GM19397 (cell line): ENCODE measurements at regions not wholly inside any gene's neighbourhood (a gene's known extent, or its start where the extent isn't known, plus 50 kb on each side); places are given as distances from the start of the nearest gene placed in this dataset.

ENCODE experiments used
- ATAC-seq: cut with Tn5 transposase; IDR thresholded peaks from one replicate; pipeline ENCODE4 v1.9.1; 2021; ENCODE audit warnings: mild to moderate bottlenecking, moderate library complexity; ENCODE audit not compliant: unreplicated experiment

GRCh38 chr2:150168595-150169236, 318.8 kb downstream of the RND3 start:
- ATAC-seq, result no peak

GRCh38 chr2:150167711-150168110, 319.8 kb downstream of the RND3 start:
- peak; percentile 67 for ATAC-seq

GRCh38 chr2:150166313-150167051, 321.0 kb downstream of the RND3 start:
- no peak for ATAC-seq

- ATAC-seq, result no peak
These were observed 321.5 kb downstream of the RND3 start for GRCh38 chr2:150165988-150166312.

DNA sequence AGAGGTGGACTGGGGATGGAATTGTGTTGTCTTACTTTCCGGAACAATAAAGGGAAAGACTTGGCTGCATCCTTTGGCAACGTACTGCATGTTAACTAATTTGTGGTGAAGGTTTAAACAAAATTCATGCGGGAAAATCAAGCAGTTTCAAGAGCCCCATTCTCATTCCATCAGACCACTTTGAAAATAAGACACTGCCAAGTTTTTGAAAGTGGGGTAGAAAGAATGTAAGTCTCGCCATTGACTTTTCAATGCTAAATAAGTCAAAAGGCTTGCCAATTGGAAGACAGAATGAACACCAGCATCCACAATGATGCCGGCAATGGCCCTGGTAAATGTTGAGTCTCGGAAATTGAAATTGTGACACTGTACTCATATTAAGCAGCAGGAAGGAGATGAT, 322.0 kb downstream of the RND3 start:
- ATAC-seq, result no peak

DNA sequence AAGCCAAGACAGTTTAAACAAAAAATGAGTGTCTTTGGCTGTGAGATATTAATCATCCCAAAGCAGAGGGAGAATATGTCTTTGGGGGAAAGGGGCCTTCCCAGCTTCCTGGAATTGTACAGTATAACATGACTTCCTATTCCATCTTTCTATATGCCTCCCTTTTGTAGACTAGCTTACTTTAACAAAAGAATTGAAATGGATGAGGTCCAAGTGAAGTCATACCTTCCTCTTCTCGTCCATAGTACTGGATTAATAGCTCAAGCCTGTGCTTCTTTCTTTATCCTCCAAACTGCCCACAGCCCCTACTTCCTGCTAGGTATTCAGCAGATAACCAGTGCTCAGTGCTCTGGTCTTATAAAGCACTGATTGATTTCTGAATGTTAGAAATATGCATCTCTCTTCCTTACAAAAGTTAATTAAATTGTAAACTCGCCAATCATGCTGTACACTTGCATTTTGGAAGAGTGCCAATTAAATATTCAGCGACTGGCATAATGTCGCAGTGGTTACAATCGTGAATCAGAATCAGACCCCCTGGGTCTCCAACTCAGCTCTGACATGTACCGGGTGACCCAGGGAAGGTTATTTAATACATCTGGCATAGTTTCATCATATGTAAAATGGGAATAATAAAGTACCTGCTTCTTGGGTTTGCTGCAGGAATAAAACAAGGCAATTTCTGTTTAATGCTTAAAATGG, 325.1 kb downstream of the RND3 start:
- ATAC-seq, result no peak

- ATAC-seq, result no peak
These were observed 327.4 kb downstream of the RND3 start for GRCh38 chr2:150160058-150160457.

GRCh38 chr2:150159300-150159699, 328.2 kb downstream of the RND3 start:
- no peak for ATAC-seq

GRCh38 chr2:150156876-150157275, 330.6 kb downstream of the RND3 start:
- ATAC-seq, result no peak

GRCh38 chr2:150156415-150156814, 331.1 kb downstream of the RND3 start:
- ATAC-seq, result no peak

DNA sequence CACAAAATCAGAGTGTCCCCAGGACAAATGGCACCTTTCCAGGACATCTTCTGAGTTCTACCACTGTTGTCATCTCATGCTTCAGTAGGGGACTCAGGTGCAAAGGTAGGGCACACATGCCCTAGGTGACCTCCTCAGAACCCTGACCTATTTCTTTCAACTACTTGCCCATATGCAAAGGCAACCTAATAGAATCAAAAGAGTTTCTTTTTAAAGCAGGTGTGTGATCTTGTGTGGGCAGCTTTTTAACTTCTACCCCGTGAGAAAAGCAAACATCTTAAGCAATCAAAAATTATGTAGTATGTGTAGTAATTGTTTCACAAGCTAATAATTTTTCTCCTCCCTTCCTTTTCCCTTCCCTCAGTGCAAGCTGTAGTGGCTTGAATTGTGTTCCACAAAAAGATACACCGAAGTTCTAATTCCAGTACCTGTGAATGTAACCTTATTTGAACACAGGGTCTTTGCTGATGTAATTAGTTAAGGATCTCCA, 333.1 kb downstream of the RND3 start:
- ATAC-seq, result no peak

DNA sequence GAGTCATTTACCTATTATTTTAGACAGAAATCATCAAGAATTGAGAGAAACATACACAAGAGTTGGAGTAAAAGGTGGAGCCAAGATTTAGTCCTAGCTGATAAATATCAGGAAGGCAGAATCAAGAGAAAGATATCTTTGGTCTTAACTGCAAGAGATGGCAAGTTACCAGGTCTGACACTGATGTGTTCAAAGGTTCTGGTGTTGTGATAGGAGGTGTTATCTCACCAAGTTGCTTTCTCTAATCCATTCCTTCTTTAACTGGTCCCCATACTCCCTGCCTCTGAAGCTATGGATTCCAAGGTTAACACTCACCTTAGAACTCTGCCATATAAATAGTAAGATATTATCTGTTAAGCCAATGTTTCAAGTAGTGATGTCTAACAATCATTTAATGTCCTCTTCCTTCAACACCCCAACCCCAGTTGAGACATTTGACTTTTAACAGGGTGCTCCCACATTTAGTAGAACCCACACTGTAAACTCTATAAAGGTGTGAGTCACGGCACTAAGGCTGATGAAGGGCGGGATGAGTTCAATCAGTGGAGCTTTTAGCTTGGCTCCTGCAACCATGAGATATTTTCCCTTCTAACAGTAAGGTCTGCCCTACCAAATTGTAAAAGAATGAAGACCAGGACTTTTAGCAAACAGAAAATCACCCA, 333.7 kb downstream of the RND3 start:
- ATAC-seq, result no peak

DNA sequence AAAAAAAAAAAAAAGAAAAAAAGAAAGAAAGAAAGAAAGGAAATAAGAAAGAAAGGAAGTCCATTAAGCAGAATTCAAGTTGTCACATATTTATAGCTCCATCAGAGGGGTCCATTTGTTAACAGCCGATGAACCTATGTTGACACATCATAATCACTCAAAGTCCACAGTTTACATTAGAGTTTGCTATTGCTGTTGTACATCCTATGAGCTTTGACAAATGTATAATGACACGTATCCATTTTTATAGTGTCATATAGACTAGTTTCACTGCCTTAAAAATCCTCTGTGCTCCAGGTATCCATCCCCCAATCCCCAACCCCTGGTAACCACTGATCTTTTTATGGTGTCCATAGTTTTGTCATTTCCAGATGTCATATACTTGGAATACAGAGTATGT, 335.2 kb downstream of the RND3 start:
- no peak for ATAC-seq

GRCh38 chr2:150150144-150150543, 337.3 kb downstream of the RND3 start:
- no peak for ATAC-seq

- ATAC-seq, result no peak
These were observed 339.4 kb downstream of the RND3 start for GRCh38 chr2:150147889-150148683.

DNA sequence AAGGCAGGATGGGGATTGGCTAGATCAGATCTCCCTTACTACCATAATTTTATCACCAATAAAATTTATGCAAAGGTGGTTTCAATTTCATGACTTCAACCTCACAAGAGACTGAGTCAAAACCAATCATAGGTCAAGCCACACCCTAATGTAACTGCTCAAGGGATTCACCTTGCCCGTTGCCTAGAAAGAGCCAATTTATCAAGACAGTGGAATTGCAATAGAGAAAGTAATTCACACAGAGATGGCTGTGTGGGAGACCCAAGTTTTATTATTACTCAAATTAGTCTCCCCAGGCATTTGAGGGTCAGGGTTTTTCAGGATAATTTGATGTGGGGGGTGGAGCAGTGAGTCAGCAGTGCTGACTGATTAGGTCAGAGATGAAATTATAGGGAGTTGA, 340.6 kb downstream of the RND3 start:
- ATAC-seq, result no peak

GRCh38 chr2:150145299-150145692, 342.2 kb downstream of the RND3 start:
- no peak for ATAC-seq

DNA sequence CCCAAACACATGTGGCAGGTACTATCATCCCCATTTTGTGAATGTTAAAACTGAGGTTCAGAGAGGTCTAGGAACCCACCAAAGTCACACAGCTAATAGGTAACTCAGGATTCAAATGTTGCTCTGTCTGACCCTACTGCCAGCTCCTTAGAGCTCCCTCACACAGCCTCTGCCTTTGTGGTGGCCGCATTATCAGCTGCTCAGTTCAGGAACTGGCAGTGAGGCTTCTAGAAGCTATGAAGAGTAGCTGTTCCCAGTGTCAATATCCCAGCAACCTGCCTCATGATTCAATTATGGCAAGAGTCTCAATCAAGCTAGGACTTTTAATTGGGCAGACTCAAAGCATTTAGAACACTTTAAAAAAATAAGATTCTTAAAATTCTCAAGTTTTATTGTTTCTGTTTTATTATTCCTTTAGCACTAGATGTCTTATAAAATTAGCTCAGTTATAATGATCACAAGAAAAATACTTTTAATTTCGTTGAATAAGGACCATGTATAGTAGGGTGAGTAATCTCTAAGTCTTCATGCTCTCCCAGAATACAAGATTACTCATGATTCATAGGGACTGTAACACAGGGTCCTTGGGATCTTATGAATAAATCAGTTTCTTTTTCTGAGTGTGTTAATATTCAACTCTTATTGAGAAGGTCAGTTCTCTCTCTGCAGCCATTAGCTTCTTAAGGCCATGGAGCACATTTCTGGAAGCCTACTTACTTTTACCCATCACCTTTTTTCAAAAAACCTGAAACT, 342.7 kb downstream of the RND3 start:
- ATAC-seq, result no peak

DNA sequence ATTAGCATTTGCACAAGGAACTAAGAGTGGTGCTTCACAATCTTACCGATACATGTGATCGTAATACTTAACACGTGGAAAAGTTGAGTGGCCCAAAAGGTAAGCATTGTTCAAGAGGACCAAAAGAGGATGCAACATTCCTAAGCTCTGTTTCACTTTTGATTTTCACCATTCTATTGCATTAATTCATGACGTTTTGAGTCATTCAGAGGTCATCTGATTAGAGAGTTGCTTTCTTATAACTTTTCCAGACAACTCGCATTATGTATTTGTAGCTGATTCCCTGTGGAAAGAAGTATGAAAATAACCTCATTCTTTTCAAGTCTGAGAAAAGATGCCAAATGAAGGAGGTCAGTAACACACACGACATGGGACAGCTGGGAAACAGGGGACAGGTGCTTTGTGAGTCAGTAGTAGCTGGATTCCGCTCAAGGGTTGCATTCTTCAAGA, 344.4 kb downstream of the RND3 start:
- ATAC-seq, result no peak

- no peak for ATAC-seq
These were observed 344.9 kb downstream of the RND3 start for GRCh38 chr2:150142561-150142960.
